ENCODE measurements at regions not wholly inside any gene's neighbourhood (a gene's known extent, or its start where the extent isn't known, plus 50 kb on each side); places are given as distances from the start of the nearest gene placed in this dataset.

GRCh38 chr3:102529452-102529851 is 94.6 kb downstream of the ZPLD1 start:
- DNase-seq: peak; percentile 37

- DNase-seq: no peak
Observed at GRCh38 chr3:102530415-102531181, 95.8 kb downstream of the ZPLD1 start.

- DNase-seq: no peak
Observed at GRCh38 chr3:102531686-102532085, 96.9 kb downstream of the ZPLD1 start.

GRCh38 chr3:102532901-102533300 is 98.1 kb downstream of the ZPLD1 start:
- DNase-seq: no peak

- DNase-seq: no peak
Observed at GRCh38 chr3:102533784-102534183, 99.0 kb downstream of the ZPLD1 start.

GRCh38 chr3:102536456-102536855 is 101.6 kb downstream of the ZPLD1 start:
- DNase-seq: peak; percentile 38

GRCh38 chr3:102537123-102537522 is 102.3 kb downstream of the ZPLD1 start:
- DNase-seq: no peak

- no peak for DNase-seq
Observed at GRCh38 chr3:102544741-102545140, 109.9 kb downstream of the ZPLD1 start.

GRCh38 chr3:102545276-102545675 is 110.5 kb downstream of the ZPLD1 start:
- DNase-seq: no peak

- no peak for DNase-seq
Observed at GRCh38 chr3:102553876-102554275, 119.1 kb downstream of the ZPLD1 start.

GRCh38 chr3:102570511-102570910 is 135.7 kb downstream of the ZPLD1 start:
- DNase-seq: no peak

- DNase-seq: no peak
Observed at GRCh38 chr3:102571006-102571405, 136.2 kb downstream of the ZPLD1 start.

- DNase-seq: no peak
Observed at GRCh38 chr3:102571720-102572384, 137.0 kb downstream of the ZPLD1 start.

- no peak for DNase-seq
Observed at GRCh38 chr3:102573483-102574028, 138.7 kb downstream of the ZPLD1 start.

- no peak for DNase-seq
Observed at GRCh38 chr3:102574355-102574754, 139.5 kb downstream of the ZPLD1 start.

- DNase-seq: no peak
Observed at GRCh38 chr3:102576651-102577050, 141.8 kb downstream of the ZPLD1 start.

- DNase-seq: peak; percentile 12
Observed at GRCh38 chr3:102577082-102577789, 142.4 kb downstream of the ZPLD1 start.

- DNase-seq: no peak
Observed at GRCh38 chr3:102580760-102581159, 145.9 kb downstream of the ZPLD1 start.

- DNase-seq: no peak
Observed at GRCh38 chr3:102586485-102586884, 151.7 kb downstream of the ZPLD1 start.

GRCh38 chr3:102593812-102594602 is 159.2 kb downstream of the ZPLD1 start:
- DNase-seq: no peak

GRCh38 chr3:102595057-102595456 is 160.2 kb downstream of the ZPLD1 start:
- no peak for DNase-seq

GRCh38 chr3:102599819-102600576 is 165.2 kb downstream of the ZPLD1 start:
- DNase-seq: no peak
